ENCODE measurements at regions not wholly inside any gene's neighbourhood (a gene's known extent, or its start where the extent isn't known, plus 50 kb on each side); places are given as distances from the start of the nearest gene placed in this dataset.

- DNase-seq: no peak
Measured at GRCh38 chr14:56899829-56900228, 89.5 kb upstream of the OTX2 start.

DNA sequence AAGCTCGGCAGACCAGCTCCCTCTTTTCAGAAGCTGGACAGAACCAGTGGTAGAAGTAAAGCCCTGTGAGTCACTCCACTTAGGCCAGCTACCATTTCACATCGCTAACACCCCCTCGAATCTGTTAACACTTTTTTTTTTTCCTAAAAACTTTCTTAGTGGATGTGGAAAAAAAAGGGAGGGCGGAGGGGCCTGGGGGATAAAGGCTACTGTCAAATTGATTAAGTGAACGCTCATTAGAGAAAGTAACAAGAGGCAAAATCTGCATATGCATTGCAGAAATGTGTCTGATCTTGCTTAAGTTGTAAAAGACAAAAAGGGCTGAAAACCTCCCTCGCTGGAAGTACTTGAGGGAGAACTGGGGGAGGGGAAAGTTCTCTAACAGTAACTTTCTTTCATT lies 86.6 kb upstream of the OTX2 start:
- no peak for DNase-seq

GRCh38 chr14:56896231-56896630 lies 86.0 kb upstream of the OTX2 start:
- no peak for DNase-seq

DNA sequence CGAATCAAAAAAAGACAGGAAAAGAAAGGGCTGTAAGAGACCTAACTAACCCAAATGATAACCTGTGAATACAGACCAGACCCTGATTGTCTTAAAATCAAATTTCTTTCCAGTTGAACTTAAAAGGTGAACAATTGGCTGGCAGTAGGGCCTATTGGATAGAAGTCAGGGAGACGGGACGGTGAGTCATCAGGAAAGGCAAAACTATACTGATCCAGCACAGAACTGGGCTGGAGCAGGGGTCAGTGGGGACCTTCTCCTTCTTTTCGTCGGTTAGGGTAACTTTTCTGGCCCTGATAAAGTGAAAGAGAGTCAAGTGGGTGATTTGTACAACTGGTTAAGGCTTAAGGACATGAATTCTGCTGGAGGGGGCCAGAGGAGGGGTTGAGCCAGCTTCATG lies 84.9 kb upstream of the OTX2 start:
- no peak for DNase-seq

GRCh38 chr14:56894591-56894991 lies 84.3 kb upstream of the OTX2 start:
- no peak for DNase-seq

GRCh38 chr14:56892959-56893358 lies 82.7 kb upstream of the OTX2 start:
- no peak for DNase-seq

DNA sequence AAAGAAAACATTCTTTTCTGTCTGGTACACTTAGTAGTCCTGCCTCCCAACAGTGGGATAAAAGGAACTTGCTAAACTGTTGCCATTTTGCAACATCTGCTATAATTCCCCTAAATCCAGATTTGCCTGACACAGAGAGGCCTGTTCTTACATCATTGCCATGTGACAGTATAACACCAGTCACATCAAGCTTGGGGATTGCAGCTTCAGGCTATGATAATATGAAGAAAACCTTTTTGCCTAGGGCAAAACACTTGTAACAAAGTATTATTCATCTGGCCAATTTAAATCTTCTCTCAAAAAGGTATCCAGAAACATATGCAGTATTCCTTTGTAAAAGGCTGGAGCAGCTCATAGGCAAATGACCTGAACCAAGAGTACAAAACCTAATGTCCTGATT lies 80.9 kb upstream of the OTX2 start:
- no peak for DNase-seq

- no peak for DNase-seq
Measured at GRCh38 chr14:56889705-56890104, 79.4 kb upstream of the OTX2 start.

DNA sequence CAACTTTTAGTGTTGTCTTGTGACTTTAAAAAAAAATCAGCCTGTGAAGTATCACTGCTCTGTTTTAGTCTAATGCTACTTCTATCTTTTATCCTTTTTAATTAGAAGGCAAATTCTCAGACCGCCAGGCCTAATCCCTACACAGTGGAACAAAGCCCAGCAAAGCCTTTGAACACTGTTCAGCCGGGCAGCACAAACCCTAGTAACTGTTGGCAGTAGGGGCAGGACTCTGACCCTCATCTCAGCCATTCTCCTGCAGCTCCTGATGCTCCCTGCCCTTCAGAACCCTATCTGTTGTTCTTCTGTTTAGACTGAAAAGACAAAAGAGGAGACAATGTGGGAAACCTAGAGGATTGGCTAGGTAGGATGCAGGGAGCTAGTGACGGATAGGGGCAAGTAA lies 78.0 kb upstream of the OTX2 start:
- no peak for DNase-seq

DNA sequence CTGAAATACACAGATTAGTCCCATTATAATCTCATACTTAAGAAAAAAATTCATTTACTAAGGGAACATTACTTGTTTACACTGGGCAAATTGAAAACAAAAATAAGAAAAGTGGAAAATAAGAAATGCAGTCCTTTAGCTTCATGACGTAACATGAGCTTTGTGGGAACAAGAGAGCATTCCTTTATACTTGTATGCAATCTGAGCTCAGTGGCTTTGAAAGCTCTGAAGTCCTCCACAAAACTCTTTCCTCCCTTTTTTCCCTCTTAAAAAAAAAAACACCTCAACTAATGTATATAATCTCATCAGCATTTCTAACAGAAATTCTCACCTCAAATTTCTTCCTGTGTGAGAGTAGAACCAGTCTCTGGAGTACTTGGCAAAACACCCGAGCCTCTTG lies 76.9 kb upstream of the OTX2 start:
- DNase-seq: no peak

- no peak for DNase-seq
Measured at GRCh38 chr14:56886471-56887062, 76.3 kb upstream of the OTX2 start.

DNA sequence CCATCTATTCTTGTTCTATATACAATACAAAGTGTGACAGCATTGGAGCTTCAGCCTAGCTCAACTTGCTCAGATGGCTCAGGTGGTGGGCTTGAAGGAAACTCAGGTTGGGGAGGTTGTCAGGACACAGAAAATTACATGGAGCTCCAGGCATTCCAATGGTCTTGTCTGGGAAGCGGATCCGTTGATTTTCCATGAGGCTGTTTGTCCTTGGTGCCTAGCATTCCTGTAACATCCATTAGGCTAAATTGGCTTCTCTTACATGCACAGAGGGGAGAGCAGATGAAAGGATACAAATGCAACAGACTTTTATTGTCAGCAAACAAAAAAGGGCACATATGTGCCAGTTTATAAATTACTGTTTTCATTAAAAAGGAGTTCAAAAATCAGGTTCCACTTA lies 75.5 kb upstream of the OTX2 start:
- no peak for DNase-seq

- no peak for DNase-seq
Measured at GRCh38 chr14:56884617-56885016, 74.3 kb upstream of the OTX2 start.

DNA sequence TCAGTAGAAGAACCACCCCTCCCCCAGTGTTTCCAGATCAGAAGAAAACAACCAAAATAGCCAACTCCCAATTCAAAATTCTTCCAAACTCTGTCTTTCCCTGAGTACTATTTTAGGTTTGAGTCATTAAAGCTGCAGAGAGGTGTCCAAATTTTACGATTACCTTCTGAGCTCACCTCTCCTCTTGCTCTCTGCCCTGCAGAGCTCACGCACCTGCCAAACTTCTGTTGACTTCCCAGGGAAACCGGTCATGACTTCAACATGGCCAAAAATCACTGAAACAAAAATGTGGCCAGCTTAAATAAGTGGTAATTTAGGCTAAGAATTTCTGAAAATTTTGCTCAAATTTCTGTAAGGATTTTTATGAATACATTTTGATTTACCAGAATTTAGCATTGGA lies 70.9 kb upstream of the OTX2 start:
- DNase-seq: no peak

DNA sequence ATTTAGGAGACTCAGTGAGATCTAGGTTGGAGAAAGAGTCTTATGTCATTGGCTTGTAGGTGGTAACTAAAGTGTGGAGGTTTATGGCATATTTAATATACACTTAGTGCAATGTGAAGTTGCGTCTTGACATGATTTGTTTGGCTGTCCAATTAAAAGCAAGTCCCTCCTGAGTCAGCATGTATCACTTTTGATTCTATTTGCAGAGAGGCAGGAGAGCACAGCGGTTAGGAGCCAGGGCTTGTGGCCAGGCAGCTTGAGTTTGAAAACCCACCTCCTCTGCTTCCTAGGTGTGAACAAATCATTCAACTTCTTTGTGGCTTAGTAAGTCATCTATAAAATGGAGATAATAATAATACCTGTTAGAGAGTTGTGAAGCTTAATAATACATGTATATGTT lies 68.5 kb upstream of the OTX2 start:
- no peak for DNase-seq

DNA sequence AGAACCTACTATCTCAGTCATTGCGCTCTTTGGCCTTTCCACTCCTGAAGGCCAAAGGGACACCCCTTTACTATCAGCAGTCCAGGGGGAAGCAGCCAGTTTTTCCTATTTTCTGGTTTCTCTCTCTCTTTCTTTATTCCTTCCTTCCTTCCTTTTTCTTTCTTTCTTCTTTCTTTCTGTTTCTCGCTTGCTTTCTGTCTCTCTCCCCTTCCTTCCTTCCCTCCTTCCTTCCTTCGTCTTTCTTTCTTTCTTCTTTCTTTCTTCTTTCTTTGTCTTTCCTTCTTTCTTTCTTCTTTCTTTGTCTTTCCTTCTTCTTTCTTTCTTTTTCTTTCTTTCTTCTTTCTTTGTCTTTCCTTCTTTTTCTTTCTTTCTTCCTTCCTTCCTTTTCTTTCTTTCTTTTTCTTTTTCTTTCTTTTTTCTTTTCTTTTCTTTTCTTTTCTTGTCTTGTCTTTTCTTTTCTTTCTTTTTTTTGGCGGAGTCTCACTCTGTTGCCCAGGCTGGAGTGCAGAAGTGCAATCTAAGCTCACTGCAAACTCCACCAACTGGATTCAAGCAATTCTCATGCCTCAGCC lies 64.9 kb upstream of the OTX2 start:
- DNase-seq: no peak

DNA sequence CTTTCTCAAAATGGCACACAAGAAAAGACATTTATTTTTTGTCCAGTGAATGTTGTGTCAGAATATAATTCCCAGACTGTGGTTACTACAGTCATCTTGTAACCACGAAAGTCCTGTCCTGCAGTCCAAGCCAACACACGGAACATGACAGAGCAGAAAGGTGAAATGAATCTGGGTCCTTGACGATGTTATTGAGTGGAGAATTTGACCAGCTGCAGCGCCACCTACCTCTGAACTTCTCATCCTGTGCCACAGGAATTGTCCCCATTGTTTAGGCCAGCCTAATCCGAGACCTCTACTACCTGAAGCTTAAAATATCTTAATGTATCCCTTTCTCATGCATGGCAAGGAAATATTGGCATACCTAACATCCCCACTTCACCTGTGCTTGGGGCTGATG lies 64.1 kb upstream of the OTX2 start:
- no peak for DNase-seq

- no peak for DNase-seq
Measured at GRCh38 chr14:56870336-56870735, 60.1 kb upstream of the OTX2 start.

GRCh38 chr14:56868660-56869059 lies 58.4 kb upstream of the OTX2 start:
- DNase-seq: no peak

- DNase-seq: no peak
Measured at GRCh38 chr14:56862836-56863235, 52.6 kb upstream of the OTX2 start.

DNA sequence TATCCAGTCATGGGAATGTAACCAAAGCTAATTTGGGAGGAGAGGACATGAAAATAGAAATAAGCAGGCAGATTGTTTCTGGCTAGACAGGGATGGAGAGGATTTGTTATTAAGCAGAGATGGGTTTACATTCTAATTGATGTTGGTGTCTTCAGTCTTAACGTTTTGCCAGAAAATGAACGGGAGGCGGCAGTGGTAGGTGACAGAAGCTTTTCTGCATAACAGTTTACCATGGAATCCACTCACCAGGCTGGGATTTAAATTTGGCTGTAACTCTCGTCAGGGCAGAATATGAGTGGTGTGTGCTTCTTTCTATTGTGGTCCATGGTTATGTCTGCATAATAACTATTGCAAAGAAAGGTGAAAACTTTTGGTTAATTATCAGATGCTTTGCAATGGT lies 50.2 kb upstream of the OTX2 start:
- no peak for DNase-seq
